ENCODE measurements at regions not wholly inside any gene's neighbourhood (a gene's known extent, or its start where the extent isn't known, plus 50 kb on each side); places are given as distances from the start of the nearest gene placed in this dataset.

GRCh38 chrX:43350935-43351334 lies 305.2 kb upstream of the MAOA start:
- Histone ChIP-seq H3K27ac (ENCODE audit: low read depth in 2 of 2, low read length in 1 of 2) (no peak overlapping the region), H3K4me3 (ENCODE audit: low read depth in 1 of 2, low read length in 2 of 2) (no peak overlapping the region), H3K27me3 (ENCODE audit: control insufficient read depth in 1 of 2, insufficient read depth in 2 of 2, low read length in 2 of 2) (no peaks in the 10 kb centered on the region), H3K36me3 (ENCODE audit: control insufficient read depth in 2 of 2, insufficient read depth in 2 of 2, low read length in 1 of 2) (no peaks in the 10 kb centered on the region), H3K4me1 (ENCODE audit: control insufficient read depth in 2 of 2, insufficient read depth in 2 of 2, low read length in 1 of 2) (no peaks in the 10 kb centered on the region), H3K9me3 (ENCODE audit: control insufficient read depth in 2 of 2, insufficient read depth in 1 of 2, low read depth in 1 of 2, low read length in 1 of 2) (peaks cover 0 to 2% of the 10 kb centered on the region in 2 donors)
- WGBS, 2 donors, result 68 to 86% methylated on average over 4 of the region's 4 CpGs

- H3K9me3 ChIP-seq (ENCODE audit: control insufficient read depth in 2 of 2, insufficient read depth in 1 of 2, low read depth in 1 of 2, low read length in 1 of 2), result no peaks in the 10 kb centered on the region
- no peak overlapping the region for H3K4me3 ChIP-seq (ENCODE audit: low read depth in 1 of 2, low read length in 2 of 2)
- no peak overlapping the region for H3K27ac ChIP-seq (ENCODE audit: low read depth in 2 of 2, low read length in 1 of 2)
- no peaks in the 10 kb centered on the region for H3K4me1 ChIP-seq (ENCODE audit: control insufficient read depth in 2 of 2, insufficient read depth in 2 of 2, low read length in 1 of 2)
- WGBS, 2 donors, result 28 to 32% methylated on average over 1 of the region's 1 CpG
- no peaks in the 10 kb centered on the region for H3K36me3 ChIP-seq (ENCODE audit: control insufficient read depth in 2 of 2, insufficient read depth in 2 of 2, low read length in 1 of 2)
- H3K27me3 ChIP-seq (ENCODE audit: control insufficient read depth in 1 of 2, insufficient read depth in 2 of 2, low read length in 2 of 2), result no peaks in the 10 kb centered on the region
These were observed 298.4 kb upstream of the MAOA start for GRCh38 chrX:43357741-43358140.

GRCh38 chrX:43373032-43373431 lies 283.1 kb upstream of the MAOA start:
- H3K27ac ChIP-seq (ENCODE audit: low read depth in 2 of 2, low read length in 1 of 2), result no peak overlapping the region
- H3K9me3 ChIP-seq (ENCODE audit: control insufficient read depth in 2 of 2, insufficient read depth in 1 of 2, low read depth in 1 of 2, low read length in 1 of 2), result no peaks in the 10 kb centered on the region
- no peaks in the 10 kb centered on the region for H3K4me1 ChIP-seq (ENCODE audit: control insufficient read depth in 2 of 2, insufficient read depth in 2 of 2, low read length in 1 of 2)
- H3K36me3 ChIP-seq (ENCODE audit: control insufficient read depth in 2 of 2, insufficient read depth in 2 of 2, low read length in 1 of 2), result no peaks in the 10 kb centered on the region
- no peaks in the 10 kb centered on the region for H3K27me3 ChIP-seq (ENCODE audit: control insufficient read depth in 1 of 2, insufficient read depth in 2 of 2, low read length in 2 of 2)
- H3K4me3 ChIP-seq (ENCODE audit: low read depth in 1 of 2, low read length in 2 of 2), result no peak overlapping the region
- 51% methylated on average over 3 of the region's 3 CpGs for WGBS, 2 donors

GRCh38 chrX:43375136-43375535 lies 281.0 kb upstream of the MAOA start:
- Histone ChIP-seq H3K27ac (ENCODE audit: low read depth in 2 of 2, low read length in 1 of 2) (no peak overlapping the region), H3K4me3 (ENCODE audit: low read depth in 1 of 2, low read length in 2 of 2) (no peak overlapping the region), H3K27me3 (ENCODE audit: control insufficient read depth in 1 of 2, insufficient read depth in 2 of 2, low read length in 2 of 2) (no peaks in the 10 kb centered on the region), H3K9me3 (ENCODE audit: control insufficient read depth in 2 of 2, insufficient read depth in 1 of 2, low read depth in 1 of 2, low read length in 1 of 2) (no peaks in the 10 kb centered on the region), H3K4me1 (ENCODE audit: control insufficient read depth in 2 of 2, insufficient read depth in 2 of 2, low read length in 1 of 2) (no peaks in the 10 kb centered on the region), H3K36me3 (ENCODE audit: control insufficient read depth in 2 of 2, insufficient read depth in 2 of 2, low read length in 1 of 2) (no peaks in the 10 kb centered on the region)
- 51 to 68% methylated on average over 3 of the region's 3 CpGs for whole genome bisulfite sequencing, 2 donors

GRCh38 chrX:43380704-43381103 lies 275.4 kb upstream of the MAOA start:
- WGBS, 2 donors, result 72 to 73% methylated on average over 6 of the region's 6 CpGs
- no peaks in the 10 kb centered on the region for H3K36me3 ChIP-seq (ENCODE audit: control insufficient read depth in 2 of 2, insufficient read depth in 2 of 2, low read length in 1 of 2)
- peaks cover 0 to 4% of the 10 kb centered on the region in 2 donors for H3K27me3 ChIP-seq (ENCODE audit: control insufficient read depth in 1 of 2, insufficient read depth in 2 of 2, low read length in 2 of 2)
- no peaks in the 10 kb centered on the region for H3K4me1 ChIP-seq (ENCODE audit: control insufficient read depth in 2 of 2, insufficient read depth in 2 of 2, low read length in 1 of 2)
- H3K4me3 ChIP-seq (ENCODE audit: low read depth in 1 of 2, low read length in 2 of 2), result no peak overlapping the region
- no peaks in the 10 kb centered on the region for H3K9me3 ChIP-seq (ENCODE audit: control insufficient read depth in 2 of 2, insufficient read depth in 1 of 2, low read depth in 1 of 2, low read length in 1 of 2)
- H3K27ac ChIP-seq (ENCODE audit: low read depth in 2 of 2, low read length in 1 of 2), result no peak overlapping the region

GRCh38 chrX:43386875-43387274 lies 269.2 kb upstream of the MAOA start:
- no peaks in the 10 kb centered on the region for H3K9me3 ChIP-seq (ENCODE audit: control insufficient read depth in 2 of 2, insufficient read depth in 1 of 2, low read depth in 1 of 2, low read length in 1 of 2)
- no peaks in the 10 kb centered on the region for H3K36me3 ChIP-seq (ENCODE audit: control insufficient read depth in 2 of 2, insufficient read depth in 2 of 2, low read length in 1 of 2)
- H3K4me3 ChIP-seq (ENCODE audit: low read depth in 1 of 2, low read length in 2 of 2), result no peak overlapping the region
- WGBS, 2 donors, result 56 to 61% methylated on average over 1 of the region's 1 CpG
- H3K27me3 ChIP-seq (ENCODE audit: control insufficient read depth in 1 of 2, insufficient read depth in 2 of 2, low read length in 2 of 2), result peaks cover 0 to 7% of the 10 kb centered on the region in 2 donors
- no peak overlapping the region for H3K27ac ChIP-seq (ENCODE audit: low read depth in 2 of 2, low read length in 1 of 2)
- no peaks in the 10 kb centered on the region for H3K4me1 ChIP-seq (ENCODE audit: control insufficient read depth in 2 of 2, insufficient read depth in 2 of 2, low read length in 1 of 2)

GRCh38 chrX:43405191-43405590 lies 250.9 kb upstream of the MAOA start:
- Histone ChIP-seq H3K4me1 (ENCODE audit: control insufficient read depth in 2 of 2, insufficient read depth in 2 of 2, low read length in 1 of 2) (no peaks in the 10 kb centered on the region), H3K27me3 (ENCODE audit: control insufficient read depth in 1 of 2, insufficient read depth in 2 of 2, low read length in 2 of 2) (peaks cover 0 to 3% of the 10 kb centered on the region in 2 donors), H3K9me3 (ENCODE audit: control insufficient read depth in 2 of 2, insufficient read depth in 1 of 2, low read depth in 1 of 2, low read length in 1 of 2) (no peaks in the 10 kb centered on the region), H3K27ac (ENCODE audit: low read depth in 2 of 2, low read length in 1 of 2) (no peak overlapping the region), H3K36me3 (ENCODE audit: control insufficient read depth in 2 of 2, insufficient read depth in 2 of 2, low read length in 1 of 2) (no peaks in the 10 kb centered on the region), H3K4me3 (ENCODE audit: low read depth in 1 of 2, low read length in 2 of 2) (no peak overlapping the region)
- 26 to 33% methylated on average over 1 of the region's 1 CpG for WGBS, 2 donors

- Histone ChIP-seq H3K27me3 (ENCODE audit: control insufficient read depth in 1 of 2, insufficient read depth in 2 of 2, low read length in 2 of 2) (peaks cover 0 to 5% of the 10 kb centered on the region in 2 donors), H3K4me3 (ENCODE audit: low read depth in 1 of 2, low read length in 2 of 2) (no peak overlapping the region), H3K36me3 (ENCODE audit: control insufficient read depth in 2 of 2, insufficient read depth in 2 of 2, low read length in 1 of 2) (no peaks in the 10 kb centered on the region), H3K4me1 (ENCODE audit: control insufficient read depth in 2 of 2, insufficient read depth in 2 of 2, low read length in 1 of 2) (no peaks in the 10 kb centered on the region), H3K9me3 (ENCODE audit: control insufficient read depth in 2 of 2, insufficient read depth in 1 of 2, low read depth in 1 of 2, low read length in 1 of 2) (no peaks in the 10 kb centered on the region), H3K27ac (ENCODE audit: low read depth in 2 of 2, low read length in 1 of 2) (no peak overlapping the region)
These were observed 232.2 kb upstream of the MAOA start for GRCh38 chrX:43423876-43424275.

GRCh38 chrX:43436517-43436916 lies 219.6 kb upstream of the MAOA start:
- no peaks in the 10 kb centered on the region for H3K36me3 ChIP-seq (ENCODE audit: control insufficient read depth in 2 of 2, insufficient read depth in 2 of 2, low read length in 1 of 2)

GRCh38 chrX:43446752-43447151 lies 209.3 kb upstream of the MAOA start:
- H3K9me3 ChIP-seq (ENCODE audit: control insufficient read depth in 2 of 2, insufficient read depth in 1 of 2, low read depth in 1 of 2, low read length in 1 of 2), result no peaks in the 10 kb centered on the region
- H3K27ac ChIP-seq (ENCODE audit: low read depth in 2 of 2, low read length in 1 of 2), result no peak overlapping the region
- WGBS, 2 donors, result 44 to 63% methylated on average over 2 of the region's 2 CpGs
- no peak overlapping the region for H3K4me3 ChIP-seq (ENCODE audit: low read depth in 1 of 2, low read length in 2 of 2)
- H3K4me1 ChIP-seq (ENCODE audit: control insufficient read depth in 2 of 2, insufficient read depth in 2 of 2, low read length in 1 of 2), result no peaks in the 10 kb centered on the region
- H3K27me3 ChIP-seq (ENCODE audit: control insufficient read depth in 1 of 2, insufficient read depth in 2 of 2, low read length in 2 of 2), result no peaks in the 10 kb centered on the region
- H3K36me3 ChIP-seq (ENCODE audit: control insufficient read depth in 2 of 2, insufficient read depth in 2 of 2, low read length in 1 of 2), result no peaks in the 10 kb centered on the region

More at GRCh38 chrX:43436517-43436916, 219.6 kb upstream of the MAOA start:
- no peaks in the 10 kb centered on the region for H3K4me1 ChIP-seq (ENCODE audit: control insufficient read depth in 2 of 2, insufficient read depth in 2 of 2, low read length in 1 of 2)
- peaks cover 0 to 3% of the 10 kb centered on the region in 2 donors for H3K27me3 ChIP-seq (ENCODE audit: control insufficient read depth in 1 of 2, insufficient read depth in 2 of 2, low read length in 2 of 2)
- no peak overlapping the region for H3K27ac ChIP-seq (ENCODE audit: low read depth in 2 of 2, low read length in 1 of 2)
- 27 to 46% methylated on average over 2 of the region's 2 CpGs for WGBS, 2 donors
- H3K9me3 ChIP-seq (ENCODE audit: control insufficient read depth in 2 of 2, insufficient read depth in 1 of 2, low read depth in 1 of 2, low read length in 1 of 2), result no peaks in the 10 kb centered on the region
- no peak overlapping the region for H3K4me3 ChIP-seq (ENCODE audit: low read depth in 1 of 2, low read length in 2 of 2)

All from esophagus (tissue), 2 donors.